Fibroblast of mammary gland (primary cell): ENCODE measurements at regions not wholly inside any gene's neighbourhood (a gene's known extent, or its start where the extent isn't known, plus 50 kb on each side); places are given as distances from the start of the nearest gene placed in this dataset.

Source experiments
- DNase-seq: peaks from one replicate; pipeline ENCODE4 v3.0.0-alpha.2; 2010; ENCODE audit warnings: low read depth
- H3K4me3 ChIP-seq: 2 replicates; pipeline ENCODE4 v1.5.1; 2011; ENCODE audit warnings: low read depth, mild to moderate bottlenecking, low read length, moderate library complexity; ENCODE audit not compliant: control insufficient read depth
- TF ChIP-seq, protein P1 (sequence below): conservative IDR thresholded peaks from 2 replicates; pipeline ENCODE4 v1.5.1; 2011; ENCODE audit warnings: low read depth, low read length, inconsistent platforms; ENCODE audit not compliant: control insufficient read depth, insufficient read depth

DNA sequence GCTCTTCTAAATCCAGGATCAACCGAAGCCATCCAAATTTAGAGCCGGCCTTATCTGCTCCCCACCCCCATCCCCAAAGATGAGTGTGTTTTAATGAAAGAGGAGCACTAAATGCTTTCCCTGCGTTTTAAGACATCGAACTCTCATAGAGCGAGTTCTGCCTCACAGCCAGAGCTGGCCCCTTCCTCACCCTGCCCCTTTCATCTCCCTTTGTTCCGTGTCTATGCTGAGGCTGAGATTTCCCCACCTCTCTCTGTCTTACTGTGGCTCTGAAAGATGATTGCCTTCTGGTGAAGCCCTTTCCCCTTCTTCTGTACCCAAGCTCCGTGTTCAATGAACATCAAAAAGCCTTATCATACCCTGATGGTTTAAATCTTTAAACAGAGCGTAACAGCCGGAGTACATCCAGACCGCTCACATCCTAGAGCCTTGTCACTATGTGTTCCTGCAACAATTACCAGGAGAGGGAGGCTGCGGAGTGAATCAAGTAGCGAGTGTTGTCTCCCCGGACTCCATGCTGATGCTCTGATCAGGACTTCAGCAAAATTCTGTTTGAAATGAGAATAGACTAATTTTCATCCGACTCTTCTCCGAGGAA lies 110.1 kb downstream of the ZNF326 start:
- DNase-seq, result no peak
- TF ChIP-seq, protein P1, sequence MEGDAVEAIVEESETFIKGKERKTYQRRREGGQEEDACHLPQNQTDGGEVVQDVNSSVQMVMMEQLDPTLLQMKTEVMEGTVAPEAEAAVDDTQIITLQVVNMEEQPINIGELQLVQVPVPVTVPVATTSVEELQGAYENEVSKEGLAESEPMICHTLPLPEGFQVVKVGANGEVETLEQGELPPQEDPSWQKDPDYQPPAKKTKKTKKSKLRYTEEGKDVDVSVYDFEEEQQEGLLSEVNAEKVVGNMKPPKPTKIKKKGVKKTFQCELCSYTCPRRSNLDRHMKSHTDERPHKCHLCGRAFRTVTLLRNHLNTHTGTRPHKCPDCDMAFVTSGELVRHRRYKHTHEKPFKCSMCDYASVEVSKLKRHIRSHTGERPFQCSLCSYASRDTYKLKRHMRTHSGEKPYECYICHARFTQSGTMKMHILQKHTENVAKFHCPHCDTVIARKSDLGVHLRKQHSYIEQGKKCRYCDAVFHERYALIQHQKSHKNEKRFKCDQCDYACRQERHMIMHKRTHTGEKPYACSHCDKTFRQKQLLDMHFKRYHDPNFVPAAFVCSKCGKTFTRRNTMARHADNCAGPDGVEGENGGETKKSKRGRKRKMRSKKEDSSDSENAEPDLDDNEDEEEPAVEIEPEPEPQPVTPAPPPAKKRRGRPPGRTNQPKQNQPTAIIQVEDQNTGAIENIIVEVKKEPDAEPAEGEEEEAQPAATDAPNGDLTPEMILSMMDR, result no peak

DNA sequence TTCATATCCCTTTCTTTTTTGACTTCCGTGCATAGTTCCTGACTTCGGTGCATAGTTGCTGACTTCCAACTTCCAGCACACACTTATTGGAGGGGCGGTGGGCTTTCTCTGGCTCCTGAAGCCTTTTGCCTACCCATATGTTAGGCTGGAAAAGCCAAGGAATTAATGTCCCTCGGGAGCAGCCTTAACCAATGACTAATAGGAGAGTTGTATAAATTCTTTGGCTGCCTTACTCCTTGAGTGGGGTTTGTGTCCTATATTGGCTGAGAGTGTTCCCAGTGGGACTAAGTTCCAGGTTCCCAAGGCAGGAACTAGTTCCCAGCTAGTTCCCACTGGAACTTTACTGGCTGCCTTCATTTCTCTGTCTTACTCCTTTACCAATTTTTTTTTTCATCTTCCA lies 105.7 kb downstream of the ZNF326 start:
- H3K4me3 ChIP-seq, result no peak overlapping the region
- TF ChIP-seq, protein P1, result no peak
- DNase-seq, result peak; percentile 19

More for the DNA sequence above, 110.1 kb downstream of the ZNF326 start:
- no peak overlapping the region for H3K4me3 ChIP-seq

DNA sequence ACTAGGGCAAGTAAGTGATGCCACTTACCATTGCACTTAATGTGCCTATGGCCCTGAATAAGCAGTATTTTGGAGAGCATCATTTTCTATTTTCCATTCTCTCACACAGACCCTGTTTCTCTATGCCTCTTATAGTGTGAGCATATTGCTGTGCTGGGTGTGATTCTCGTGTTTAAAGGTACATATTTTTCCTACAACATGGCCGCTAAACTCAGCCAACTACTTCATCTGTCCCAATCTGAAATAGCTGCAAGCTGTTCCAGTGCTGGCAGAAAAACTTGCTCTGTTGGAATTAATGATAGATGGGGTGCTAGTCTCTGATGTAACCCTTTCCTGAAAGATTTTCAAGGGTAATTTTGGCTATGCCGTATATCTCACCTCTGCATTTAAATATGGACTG lies 97.5 kb downstream of the ZNF326 start:
- no peak overlapping the region for H3K4me3 ChIP-seq
- TF ChIP-seq, protein P1, result no peak
- DNase-seq, result no peak
